Endothelial cell of umbilical vein (primary cell): ENCODE measurements at regions not wholly inside any gene's neighbourhood (a gene's known extent, or its start where the extent isn't known, plus 50 kb on each side); places are given as distances from the start of the nearest gene placed in this dataset.

Experiments
- BruUV-seq: library from RNA; stranded (reverse); fragments of 400-500 nt; replicated peaks from 2 replicates; lab custom pipeline; 2021; lab: Mats Ljungman, UMichigan
- CTCF ChIA-PET: fragments of 300-600, 350-600 bp; sonication (Branson Sonifier 250); formaldehyde crosslinking; loops from one replicate; lab custom pipeline; 2021; ENCODE audit warnings: antibody characterized with exemption, inconsistent platforms; lab: Charles Lee
- POLR2A ChIA-PET: fragments of 300-600, 350-600 bp; sonication (Branson Sonifier 250); formaldehyde crosslinking; loops from one replicate; lab custom pipeline; 2021; ENCODE audit warnings: antibody characterized with exemption, inconsistent platforms; lab: Charles Lee
- DNase-seq: peaks from one replicate; pipeline ENCODE4 v3.0.0-alpha.2; 2011; ENCODE audit warnings: low read depth, low spot score
- FAIRE-seq: peaks from 2 replicates; lab custom pipeline; 2011; peaks lifted over from hg19 to GRCh38; lab: Jason Lieb, UNC
- H2AFZ ChIP-seq: 2 replicates; pipeline ENCODE4 v1.6.0; 2012; ENCODE audit warnings: low read depth, low read length, control low read depth, inconsistent platforms
- H3K27ac ChIP-seq: 2 replicates; pipeline ENCODE4 v1.5.1; 2011; ENCODE audit warnings: low read depth, mild to moderate bottlenecking, control low read depth, low read length, moderate library complexity; ENCODE audit not compliant: insufficient read depth
- H3K27me3 ChIP-seq, 2 experiments: 2 replicates each; pipeline versions ENCODE4 v1.6.0 to v1.6.1; 2011; ENCODE audit warnings: low read length in 2 of 2, mixed read lengths in 1 of 2; ENCODE audit not compliant: control insufficient read depth in 2 of 2, insufficient read depth in 2 of 2
- H3K36me3 ChIP-seq, 2 experiments: 2 replicates in 1 of 2; 3 replicates in 1 of 2; pipeline ENCODE4 v1.5.1; 2011; ENCODE audit warnings: low read length in 2 of 2, mild to moderate bottlenecking in 1 of 2, moderate library complexity in 1 of 2; ENCODE audit not compliant: control insufficient read depth in 2 of 2, insufficient read depth in 2 of 2; ENCODE audit errors: extremely low read depth in 1 of 2
- H3K4me1 ChIP-seq: 3 replicates; pipeline ENCODE4 v1.5.1; 2011; ENCODE audit warnings: mild to moderate bottlenecking, low read length; ENCODE audit not compliant: control insufficient read depth, insufficient read depth; ENCODE audit errors: extremely low read depth
- H3K4me2 ChIP-seq: 2 replicates; pipeline ENCODE4 v1.6.1; 2011; ENCODE audit warnings: low read length, control low read depth, mixed read lengths; ENCODE audit not compliant: insufficient read depth
- H3K4me3 ChIP-seq, 3 experiments: fragments of 200-600 bp in 1 of 3; sonication (generic), shearing (Covaris generic) in 1 of 3; replicated peaks in 1 of 3; 2 replicates each; pipeline ENCODE4 v1.5.1; 2011 to 2016; ENCODE audit warnings: control low read depth in 3 of 3, low read length in 3 of 3, mild to moderate bottlenecking in 2 of 3, inconsistent platforms in 1 of 3, low read depth in 1 of 3, moderate library complexity in 1 of 3; ENCODE audit not compliant: insufficient read depth in 1 of 3
- H3K79me2 ChIP-seq: 2 replicates; pipeline ENCODE4 v1.6.0; 2012; ENCODE audit warnings: low read length, inconsistent platforms; ENCODE audit not compliant: control insufficient read depth, insufficient read depth
- H3K9ac ChIP-seq: replicated peaks from 2 replicates; pipeline ENCODE3; 2011; ENCODE audit warnings: low read length, control low read depth; ENCODE audit not compliant: insufficient read depth; ENCODE audit errors: extremely low read depth
- H3K9me1 ChIP-seq: replicated peaks from 3 replicates; pipeline ENCODE4 v1.6.0; 2011; ENCODE audit warnings: mild to moderate bottlenecking, low read length; ENCODE audit not compliant: control insufficient read depth, insufficient read depth; ENCODE audit errors: extremely low read depth
- H3K9me3 ChIP-seq: replicated peaks from 2 replicates; pipeline ENCODE4 v1.5.1; 2012; ENCODE audit warnings: low read length, inconsistent platforms; ENCODE audit not compliant: control insufficient read depth, insufficient read depth
- H4K20me1 ChIP-seq: replicated peaks from 2 replicates; pipeline ENCODE3; 2011; ENCODE audit warnings: mild to moderate bottlenecking, low read length; ENCODE audit not compliant: control insufficient read depth, insufficient read depth; ENCODE audit errors: extremely low read depth
- CTCF ChIP-seq, 2 donors: IDR thresholded peaks; 1 replicate in 1 of 2; 2 replicates in 1 of 2; pipeline ENCODE4 v1.5.1; 2011; ENCODE audit warnings: low read length in 2 of 2, mild to moderate bottlenecking in 2 of 2, moderate library complexity in 2 of 2, control low read depth in 1 of 2, inconsistent platforms in 1 of 2, low read depth in 1 of 2; ENCODE audit not compliant: insufficient read depth in 1 of 2; ENCODE audit errors: extremely low read depth in 1 of 2
- EZH2 ChIP-seq: IDR thresholded peaks from 2 replicates; pipeline ENCODE4 v1.6.1; 2012; ENCODE audit warnings: borderline replicate concordance, low read depth, mild to moderate bottlenecking, moderate library complexity, low read length, inconsistent platforms; ENCODE audit not compliant: severe bottlenecking
- FOS ChIP-seq: IDR thresholded peaks from 2 replicates; pipeline ENCODE4 v1.6.1; 2011; ENCODE audit warnings: mild to moderate bottlenecking, low read length, moderate library complexity, borderline replicate concordance; ENCODE audit not compliant: insufficient read depth
- GATA2 ChIP-seq: IDR thresholded peaks from 2 replicates; pipeline ENCODE4 v1.7.0; 2011; ENCODE audit warnings: low read depth, mild to moderate bottlenecking, moderate library complexity, mixed read lengths, low read length; ENCODE audit not compliant: insufficient read length, insufficient read depth
- JUN ChIP-seq: IDR thresholded peaks from 2 replicates; pipeline ENCODE4 v1.6.1; 2011; ENCODE audit warnings: borderline replicate concordance, low read depth; ENCODE audit not compliant: insufficient read length, insufficient read depth
- MAX ChIP-seq: IDR thresholded peaks from 2 replicates; pipeline ENCODE4 v1.6.1; 2011; ENCODE audit not compliant: insufficient read depth, insufficient read length
- MYC ChIP-seq: IDR thresholded peaks from one replicate; pipeline ENCODE4 v1.6.1; 2011; ENCODE audit warnings: mild to moderate bottlenecking, low read depth, low read length
- POLR2A ChIP-seq: IDR thresholded peaks from 2 replicates; pipeline ENCODE4 v1.6.1; 2012; ENCODE audit warnings: low read depth, mild to moderate bottlenecking, control low read depth, low read length
- POLR2AphosphoS5 ChIP-seq: IDR thresholded peaks from 2 replicates; pipeline ENCODE4 v1.6.1; 2012; ENCODE audit warnings: low read depth, mild to moderate bottlenecking, control low read depth, low read length, moderate library complexity; ENCODE audit not compliant: insufficient read depth
- dilution Hi-C: fragments of 300-500 bp; cut with MboI; formaldehyde crosslinking; loops from one replicate; pipeline ENCODE4 v1.15.0; 2019; ENCODE audit warnings: low sequenced_read_pairs; ENCODE audit not compliant: extremely low pct_ligation_motif_present
- intact Hi-C: fragments of 100-400 bp; cut with micrococcal nuclease; formaldehyde crosslinking; loops from one replicate; pipeline ENCODE4 v1.10.0; 2022

- dilution Hi-C loops (no loop called here), intact Hi-C loops (no loop called here)
- Histone ChIP-seq H3K36me3 (no peaks in the 10 kb centered on the region), H3K79me2 (no peaks in the 10 kb centered on the region), H3K9me3 (no peaks in the 10 kb centered on the region), H3K4me2 (no peak overlapping the region), H3K27ac (no peak overlapping the region), H2AFZ (no peak overlapping the region), H3K4me3 (no peak overlapping the region), H3K27me3 (no peaks in the 10 kb centered on the region), H3K9ac (no peak overlapping the region), H3K9me1 (no peaks in the 10 kb centered on the region), H3K4me1 (peaks cover 15% of the 10 kb centered on the region), H4K20me1 (no peaks in the 10 kb centered on the region)
- CTCF ChIA-PET = interaction anchor here (1.3 to 1.4 kb wide), 2 partner anchors 9 to 18 kb away, joined by 4 read pairs; no protein-coding TSS in a partner anchor
- POLR2A ChIA-PET = no interaction called here
- FAIRE-seq = no peak
- no TSS peak for BruUV-seq
- TF ChIP-seq GATA2 (no peak), POLR2AphosphoS5 (no peak), FOS (no peak), CTCF (IDR thresholded peaks at IDR 0.05; ENCODE audit: extremely low read depth in 1 of 2, insufficient read depth in 1 of 2, low read depth in 1 of 2, low read length in 2 of 2) (no peak), JUN (no peak), POLR2A (no peak), MYC (no peak), MAX (no peak), EZH2 (no peak)
- DNase-seq = no peak
These were observed 234.0 kb downstream of the MIAT start for GRCh38 chr22:26891429-26891828.
